ENCODE measurements at regions not wholly inside any gene's neighbourhood (a gene's known extent, or its start where the extent isn't known, plus 50 kb on each side); places are given as distances from the start of the nearest gene placed in this dataset.
"Not testable (repeated sequence)": the region's sequence is repeated elsewhere in the genome, so short reads cannot be mapped to it uniquely, and the experiment has no call there.

DNA sequence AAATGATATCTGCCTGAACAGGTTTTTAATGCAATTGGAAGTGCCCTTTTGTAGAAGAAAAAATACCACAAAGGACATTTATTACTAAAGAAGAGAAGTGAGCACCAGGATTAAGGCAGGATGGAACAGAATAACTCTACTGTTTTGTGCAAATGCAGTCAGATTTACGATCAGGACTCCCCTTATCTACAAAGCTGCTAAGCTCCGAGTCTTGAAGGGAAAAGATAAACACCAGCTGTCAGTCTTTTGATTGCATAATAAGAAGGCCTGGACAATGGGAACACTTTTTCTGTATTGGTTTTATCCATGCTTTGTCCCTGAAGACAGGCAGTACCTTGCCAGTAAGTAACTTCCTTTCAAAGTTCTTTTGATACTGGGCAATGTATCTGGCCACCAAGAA is 797.9 kb upstream of the SLC35B3 start:
- no peak for FAIRE-seq

DNA sequence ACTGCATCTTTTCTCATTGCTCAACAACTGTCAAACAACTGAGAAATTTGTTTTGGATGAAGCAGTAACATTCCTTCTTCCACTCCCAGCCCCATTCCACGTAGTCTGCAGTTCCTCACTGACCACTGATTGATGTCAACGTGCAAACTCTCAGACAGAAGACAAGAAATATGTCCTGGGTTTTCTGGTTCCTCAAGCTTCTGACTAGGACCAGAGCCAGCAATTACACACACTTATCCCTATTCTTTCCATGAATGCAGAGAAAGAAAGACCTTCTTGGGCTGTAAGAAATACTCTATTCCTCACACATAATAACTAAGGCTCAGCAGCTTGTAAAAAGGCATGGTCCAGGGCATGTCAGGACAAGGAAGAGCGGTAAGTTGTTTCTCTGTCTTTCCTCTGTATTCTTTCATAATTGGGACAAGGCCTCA is 790.1 kb upstream of the SLC35B3 start:
- no peak for FAIRE-seq

GRCh38 chr6:9224539-9224938 is 789.2 kb upstream of the SLC35B3 start:
- FAIRE-seq = no peak

- FAIRE-seq = not testable (repeated sequence)
These were observed 778.4 kb upstream of the SLC35B3 start for GRCh38 chr6:9213717-9214116.

GRCh38 chr6:9208966-9209365 is 773.6 kb upstream of the SLC35B3 start:
- no peak for FAIRE-seq

DNA sequence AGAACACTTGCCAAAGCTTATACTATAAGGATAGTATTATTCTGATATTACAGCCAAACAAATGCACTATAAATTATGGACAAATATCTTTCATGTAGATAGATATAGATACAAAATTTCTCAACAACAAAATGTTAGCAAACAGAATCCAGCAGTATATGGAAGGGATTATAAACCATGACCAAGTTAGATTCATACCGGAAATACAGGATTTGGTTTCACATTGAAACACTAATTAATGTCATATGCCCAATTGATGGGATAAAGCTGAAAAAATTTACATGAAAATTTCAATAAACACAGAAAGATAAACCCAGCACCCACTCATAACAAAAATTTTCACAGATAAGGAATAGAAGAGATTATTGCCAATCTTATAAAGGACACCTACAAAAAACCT is 770.3 kb upstream of the SLC35B3 start:
- no peak for FAIRE-seq

- FAIRE-seq = no peak
These were observed 768.8 kb upstream of the SLC35B3 start for GRCh38 chr6:9204171-9204570.

DNA sequence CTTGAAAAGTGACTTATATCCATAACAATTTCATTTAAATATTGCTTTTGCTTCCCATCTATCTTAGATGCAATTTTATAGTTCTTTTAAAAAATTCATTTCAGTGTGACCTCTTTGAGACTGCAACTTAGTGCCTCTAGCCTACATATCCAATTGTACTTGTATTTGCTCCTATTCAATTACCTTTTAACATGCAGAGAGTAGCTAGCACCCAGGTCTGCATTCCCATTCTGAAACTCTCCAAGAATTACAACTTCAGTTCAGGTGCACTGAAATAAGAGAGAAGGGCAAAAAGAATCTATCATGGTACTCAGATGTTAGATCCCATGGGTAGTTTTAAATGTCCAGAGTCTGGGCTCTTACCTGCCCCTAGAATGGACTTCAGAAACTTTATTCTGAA is 765.4 kb upstream of the SLC35B3 start:
- FAIRE-seq = no peak

- FAIRE-seq = no peak
These were observed 762.4 kb upstream of the SLC35B3 start for GRCh38 chr6:9197726-9198125.

DNA sequence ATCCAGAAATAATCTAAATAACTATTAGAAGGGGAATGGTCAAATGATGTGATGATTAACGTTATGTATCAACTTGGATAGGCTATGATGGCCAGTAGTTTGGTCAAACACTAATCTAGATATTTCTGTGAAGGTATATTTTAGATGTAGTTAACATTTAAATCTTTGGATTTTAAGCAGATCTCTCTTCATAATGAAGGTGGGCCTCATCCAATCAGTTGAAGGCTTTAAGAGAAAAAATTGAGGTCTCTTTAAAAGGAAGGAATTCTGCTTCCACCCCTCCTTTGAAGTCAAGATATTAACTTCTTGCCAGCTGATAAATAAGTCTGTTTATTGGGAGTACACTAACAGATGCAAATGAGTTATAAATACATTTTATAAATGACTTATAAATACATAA is 760.0 kb upstream of the SLC35B3 start:
- no peak for FAIRE-seq

- FAIRE-seq = no peak
These were observed 757.1 kb upstream of the SLC35B3 start for GRCh38 chr6:9192405-9192909.

GRCh38 chr6:9186148-9186547 is 750.8 kb upstream of the SLC35B3 start:
- FAIRE-seq = no peak

DNA sequence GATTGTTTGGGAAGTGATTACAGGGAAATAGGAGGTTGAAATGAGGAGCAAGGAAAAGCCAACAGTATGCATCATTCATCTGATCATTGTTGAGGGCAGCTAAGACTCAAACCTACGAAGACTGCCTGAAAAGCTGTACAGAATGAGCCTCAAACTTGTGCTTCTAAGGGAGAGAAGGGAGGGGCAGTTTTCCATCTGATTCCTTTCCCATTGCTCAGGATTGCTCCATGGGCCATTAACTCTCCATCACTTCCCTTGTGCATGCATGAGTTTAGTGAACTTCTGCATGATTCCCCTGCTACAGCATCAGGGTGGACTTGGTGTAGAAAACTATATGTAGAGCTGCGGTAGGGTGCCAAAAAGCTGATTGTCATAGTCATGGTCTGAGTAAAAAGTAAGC is 742.7 kb upstream of the SLC35B3 start:
- FAIRE-seq = no peak

GRCh38 chr6:9173229-9173628 is 737.9 kb upstream of the SLC35B3 start:
- FAIRE-seq = no peak

GRCh38 chr6:9172096-9172495 is 736.8 kb upstream of the SLC35B3 start:
- no peak for FAIRE-seq

DNA sequence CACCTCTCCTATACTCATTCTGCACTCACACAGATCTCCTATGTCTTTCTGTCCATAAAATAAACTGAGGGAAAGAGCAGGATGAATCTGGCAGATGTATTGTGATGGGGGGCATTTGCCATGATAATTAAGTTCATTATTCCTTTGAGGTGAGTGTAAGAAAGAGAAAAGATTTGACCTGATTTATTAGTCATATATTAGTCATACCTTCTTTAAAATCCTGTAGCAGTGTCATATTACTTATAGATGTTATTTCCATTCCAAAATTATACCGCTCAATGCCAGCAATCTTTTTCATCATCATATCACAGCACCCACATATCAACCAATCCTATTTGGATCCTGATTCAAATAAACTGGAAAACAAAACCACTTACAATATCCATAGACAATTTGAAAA is 733.3 kb upstream of the SLC35B3 start:
- FAIRE-seq = no peak

- FAIRE-seq = no peak
These were observed 726.4 kb upstream of the SLC35B3 start for GRCh38 chr6:9161731-9162130.

- no peak for FAIRE-seq
These were observed 723.7 kb upstream of the SLC35B3 start for GRCh38 chr6:9159051-9159450.

DNA sequence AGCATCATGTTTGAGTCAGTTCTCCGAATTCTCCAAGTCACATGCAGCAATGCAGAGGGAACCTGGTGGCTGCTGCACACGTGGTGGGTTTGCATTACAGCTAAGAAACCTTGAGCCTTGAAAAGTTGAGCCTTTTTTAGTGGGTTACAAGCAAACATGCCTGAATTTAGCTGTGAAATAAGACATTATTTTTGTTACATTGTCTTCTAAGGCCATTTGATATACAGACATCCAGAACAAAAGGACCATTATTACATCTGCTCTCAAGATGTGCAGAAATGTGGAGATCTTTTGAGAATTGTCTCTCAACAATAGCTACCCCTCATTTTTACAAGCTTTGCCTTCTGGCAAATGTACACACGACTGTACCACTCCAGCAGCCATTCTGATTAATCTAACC is 720.5 kb upstream of the SLC35B3 start:
- no peak for FAIRE-seq

GRCh38 chr6:9143140-9143539 is 707.8 kb upstream of the SLC35B3 start:
- no peak for FAIRE-seq

DNA sequence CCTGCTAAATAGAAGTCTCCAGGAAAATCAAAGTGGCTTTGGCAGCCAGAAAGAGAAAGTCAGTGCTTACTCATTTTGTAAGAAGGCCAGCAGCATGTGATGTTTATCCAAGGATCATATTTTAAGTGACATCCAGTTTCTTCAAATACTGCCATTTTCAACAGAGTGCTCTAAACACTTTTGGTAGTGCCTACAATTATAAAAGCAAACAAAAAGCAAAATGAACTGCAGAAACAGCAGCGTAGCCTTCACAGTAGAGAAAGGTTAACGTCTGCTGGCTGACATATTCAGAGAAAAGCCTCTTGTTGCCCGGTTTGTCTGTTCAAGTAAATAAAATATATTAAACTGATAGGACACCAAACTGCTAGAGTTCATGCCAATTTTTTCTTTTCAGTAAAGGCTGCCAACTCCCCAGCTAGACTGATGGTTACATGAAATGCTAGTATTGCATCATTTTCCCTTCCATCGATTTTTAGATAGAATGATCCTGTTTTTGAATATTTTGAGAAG is 705.7 kb upstream of the SLC35B3 start:
- no peak for FAIRE-seq

GRCh38 chr6:9140172-9140571 is 704.8 kb upstream of the SLC35B3 start:
- FAIRE-seq = no peak

- no peak for FAIRE-seq
These were observed 704.4 kb upstream of the SLC35B3 start for GRCh38 chr6:9139746-9140145.

DNA sequence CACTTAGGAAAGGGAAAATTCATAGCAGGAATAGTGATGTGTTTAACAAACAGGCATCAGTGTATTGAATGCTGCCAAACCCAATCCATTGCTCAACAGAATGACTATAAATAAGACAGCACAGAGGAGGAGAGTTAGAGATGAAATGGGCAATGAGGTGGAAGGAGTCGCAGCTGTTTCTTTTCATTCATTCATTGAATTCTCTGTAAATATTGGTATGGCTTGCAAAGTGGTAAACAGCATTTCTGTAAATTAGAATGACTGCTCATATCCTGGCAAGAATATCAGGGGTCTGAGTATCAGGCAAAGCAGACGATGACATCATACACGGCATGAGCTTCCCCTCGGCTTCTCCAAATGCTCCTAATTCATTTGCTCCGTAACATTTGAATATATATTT is 703.6 kb upstream of the SLC35B3 start:
- no peak for FAIRE-seq

DNA sequence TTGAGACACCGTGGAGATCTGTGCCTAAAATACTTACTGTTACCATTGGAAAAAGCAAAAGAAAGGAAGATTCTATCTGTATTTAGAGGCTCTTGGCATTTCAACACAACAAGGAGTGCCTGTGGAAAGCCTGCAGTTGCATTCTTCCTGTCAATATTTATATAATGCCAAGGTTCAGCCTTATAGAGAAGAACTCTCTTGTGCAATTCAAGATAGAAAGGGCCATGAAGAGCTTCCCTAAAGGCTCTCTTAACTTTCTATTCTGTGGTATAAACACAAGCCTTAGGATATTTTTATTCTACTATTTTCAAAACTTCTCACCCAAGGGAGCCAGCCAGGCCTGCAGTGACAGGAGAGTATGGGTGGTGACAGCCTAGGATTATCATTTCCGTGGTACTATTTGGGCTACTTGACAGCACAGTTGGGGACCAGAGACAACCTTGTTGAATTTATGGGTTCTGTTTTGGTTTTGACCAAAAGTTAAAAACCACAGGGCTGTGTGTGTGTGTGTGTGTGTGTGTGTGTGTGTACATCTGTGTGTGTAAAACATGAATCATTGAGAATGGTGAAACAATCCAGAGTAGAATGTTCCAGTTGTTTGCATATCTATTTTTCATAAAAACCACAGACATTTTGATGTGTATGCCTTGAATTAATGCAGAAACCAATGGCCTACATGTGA is 700.9 kb upstream of the SLC35B3 start:
- FAIRE-seq = no peak

Data from A204.1 (cell line).